HEK293T (cell line): ENCODE measurements at regions not wholly inside any gene's neighbourhood (a gene's known extent, or its start where the extent isn't known, plus 50 kb on each side); places are given as distances from the start of the nearest gene placed in this dataset.

Experiments used
- CTCF ChIA-PET: fragments of 350-600 bp; formaldehyde crosslinking; extraction: SDS; loops from one replicate; lab custom pipeline; 2021; ENCODE audit warnings: antibody characterized with exemption, inconsistent platforms; lab: Yijun Ruan, JAX
- POLR2A ChIA-PET: fragments of 350-600 bp; formaldehyde crosslinking; extraction: SDS; loops from one replicate; lab custom pipeline; 2020; ENCODE audit warnings: antibody characterized with exemption, inconsistent platforms; lab: Yijun Ruan, JAX
- DNase-seq: peaks from one replicate; pipeline ENCODE4 v3.0.0; 2012; ENCODE audit warnings: mixed read lengths; ENCODE audit errors: extremely low spot score
- ARNT ChIP-seq: fragments of 450-650 bp; IDR thresholded peaks from 2 replicates; pipeline ENCODE4 v1.6.1; 2017; ENCODE audit warnings: mild to moderate bottlenecking
- BHLHE40 ChIP-seq: fragments of 450-650 bp; IDR thresholded peaks from 2 replicates; pipeline ENCODE4 v1.6.1; 2016; ENCODE audit warnings: mild to moderate bottlenecking, moderate library complexity, borderline replicate concordance
- CTBP1 ChIP-seq: fragments of 450-650 bp; IDR thresholded peaks from 2 replicates; pipeline ENCODE4 v1.6.1; 2016; ENCODE audit warnings: borderline replicate concordance
- ELF4 ChIP-seq: fragments of 450-650 bp; IDR thresholded peaks from 2 replicates; pipeline ENCODE4 v1.6.1; 2017; ENCODE audit warnings: antibody characterized with exemption
- FOXA1 ChIP-seq: fragments of 450-650 bp; IDR thresholded peaks from 2 replicates; pipeline ENCODE4 v1.6.1; 2016; ENCODE audit warnings: mild to moderate bottlenecking
- FOXK2 ChIP-seq: fragments of 450-650 bp; IDR thresholded peaks from 2 replicates; pipeline ENCODE4 v1.6.1; 2016; ENCODE audit warnings: mild to moderate bottlenecking
- FOXM1 ChIP-seq: fragments of 450-650 bp; IDR thresholded peaks from 2 replicates; pipeline ENCODE4 v1.6.1; 2017; ENCODE audit warnings: mild to moderate bottlenecking, borderline replicate concordance
- HDGF ChIP-seq: fragments of 450-650 bp; IDR thresholded peaks from 2 replicates; pipeline ENCODE4 v1.6.1; 2017; ENCODE audit warnings: antibody characterized with exemption, borderline replicate concordance
- L3MBTL2 ChIP-seq: fragments of 450-650 bp; conservative IDR thresholded peaks from 2 replicates; pipeline ENCODE4 v1.6.1; 2016; ENCODE audit warnings: mild to moderate bottlenecking
- LEF1 ChIP-seq: fragments of 450-650 bp; IDR thresholded peaks from 2 replicates; pipeline ENCODE4 v1.6.1; 2017; ENCODE audit warnings: mild to moderate bottlenecking, borderline replicate concordance
- NFRKB ChIP-seq: fragments of 450-650 bp; IDR thresholded peaks from 2 replicates; pipeline ENCODE4 v1.6.1; 2016; ENCODE audit warnings: mild to moderate bottlenecking, moderate library complexity
- PKNOX1 ChIP-seq: fragments of 450-650 bp; IDR thresholded peaks from 2 replicates; pipeline ENCODE4 v1.6.1; 2016
- SP1 ChIP-seq: fragments of 450-650 bp; IDR thresholded peaks from 2 replicates; pipeline ENCODE4 v1.6.1; 2017
- SUZ12 ChIP-seq: fragments of 450-650 bp; IDR thresholded peaks from 2 replicates; pipeline ENCODE4 v1.6.1; 2016; ENCODE audit warnings: mild to moderate bottlenecking
- TARDBP ChIP-seq: fragments of 450-650 bp; IDR thresholded peaks from 2 replicates; pipeline ENCODE4 v1.6.1; 2016
- ZNF384 ChIP-seq: fragments of 450-650 bp; IDR thresholded peaks from 2 replicates; pipeline ENCODE4 v1.6.1; 2016

GRCh38 chr1:201681375-201681774, 142.4 kb downstream of the NAV1 start:
- no peak for TF ChIP-seq BHLHE40
- no peak for TF ChIP-seq NFRKB
- no peak for TF ChIP-seq FOXK2
- no peak for TF ChIP-seq ARNT
- TF ChIP-seq FOXM1, result no peak
- no peak for TF ChIP-seq FOXA1
- TF ChIP-seq CTBP1, result no peak
- no peak for TF ChIP-seq TARDBP
- no peak for TF ChIP-seq ZNF384
- DNase-seq, result no peak
- CTCF ChIA-PET, result no interaction called here
- POLR2A ChIA-PET, result no interaction called here

DNA sequence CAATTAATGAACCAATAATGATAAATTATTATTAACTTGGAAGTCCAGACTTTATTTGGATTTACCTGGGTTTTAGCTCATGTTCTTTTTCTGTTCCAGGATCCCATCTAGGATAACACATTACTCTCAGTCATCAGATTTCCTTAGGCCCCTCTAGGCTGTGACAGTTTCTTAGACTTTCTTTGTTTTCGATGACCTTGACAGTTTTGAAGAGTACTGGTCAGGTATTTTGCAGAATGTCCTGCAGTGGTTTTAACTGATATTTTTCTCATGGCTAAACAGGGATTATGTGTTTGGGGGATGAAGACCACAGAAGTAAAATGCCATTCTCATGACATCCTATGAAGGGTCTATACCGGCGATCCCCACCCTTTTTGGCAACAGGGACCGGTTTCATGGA, 144.0 kb downstream of the NAV1 start:
- DNase-seq, result no peak
- ChIA-PET CTCF (no interaction called here), POLR2A (no interaction called here)
- no peak for TF ChIP-seq FOXM1
- no peak for TF ChIP-seq FOXK2
- TF ChIP-seq SP1, result no peak
- no peak for TF ChIP-seq L3MBTL2
- no peak for TF ChIP-seq ELF4

DNA sequence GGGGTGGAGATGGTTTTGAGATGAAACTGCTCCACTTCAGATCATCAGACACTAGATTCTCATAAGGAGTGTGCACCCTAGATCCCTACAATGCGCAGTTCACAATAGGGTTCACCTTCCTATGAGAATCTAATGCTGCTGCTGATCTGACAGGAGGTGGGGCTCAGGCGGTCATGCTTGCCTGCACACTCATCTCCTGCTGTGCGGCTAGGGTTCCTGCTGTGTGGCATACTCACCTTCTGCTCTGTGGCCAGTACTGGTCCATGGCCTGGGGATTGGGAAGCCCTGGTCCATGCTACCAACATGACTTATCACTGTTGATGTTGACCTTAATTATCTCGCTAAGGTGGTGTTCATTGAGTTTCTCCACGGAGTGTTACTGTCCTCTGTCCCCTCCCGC, 144.5 kb downstream of the NAV1 start:
- no peak for DNase-seq
- no peak for TF ChIP-seq BHLHE40
- no peak for TF ChIP-seq FOXM1
- no peak for TF ChIP-seq L3MBTL2
- TF ChIP-seq ARNT, result no peak
- TF ChIP-seq ELF4, result no peak
- no peak for TF ChIP-seq SP1
- no peak for TF ChIP-seq LEF1
- ChIA-PET POLR2A (no interaction called here), CTCF (no interaction called here)

GRCh38 chr1:201685485-201685884, 143.5 kb upstream of the IPO9 start:
- POLR2A ChIA-PET, result no interaction called here
- DNase-seq, result no peak
- TF ChIP-seq SUZ12 (no peak), NFRKB (no peak), ARNT (no peak), SP1 (no peak), LEF1 (no peak), BHLHE40 (no peak), ELF4 (no peak), HDGF (no peak), FOXA1 (no peak), FOXM1 (no peak), FOXK2 (no peak), L3MBTL2 (no peak), ZNF384 (no peak), PKNOX1 (no peak), TARDBP (no peak), CTBP1 (no peak)
- CTCF ChIA-PET, result no interaction called here

- DNase-seq, result no peak
- ChIA-PET CTCF (no interaction called here), POLR2A (interaction anchor here (1.0 kb wide), 1 partner anchor 8 kb away, joined by 3 read pairs; no protein-coding TSS in a partner anchor)
- TF ChIP-seq ARNT (no peak), HDGF (no peak), SUZ12 (no peak), ELF4 (no peak), FOXA1 (no peak), ZNF384 (no peak)
Measured at GRCh38 chr1:201686714-201687455, 142.1 kb upstream of the IPO9 start.

GRCh38 chr1:201688514-201688913, 140.4 kb upstream of the IPO9 start:
- POLR2A ChIA-PET, result no interaction called here
- CTCF ChIA-PET, result no interaction called here
- TF ChIP-seq FOXM1 (no peak), SUZ12 (no peak), FOXK2 (no peak), FOXA1 (no peak), ELF4 (no peak), PKNOX1 (no peak), L3MBTL2 (no peak), ZNF384 (no peak), NFRKB (no peak), SP1 (no peak), LEF1 (no peak), CTBP1 (no peak), HDGF (no peak)
- DNase-seq, result no peak

DNA sequence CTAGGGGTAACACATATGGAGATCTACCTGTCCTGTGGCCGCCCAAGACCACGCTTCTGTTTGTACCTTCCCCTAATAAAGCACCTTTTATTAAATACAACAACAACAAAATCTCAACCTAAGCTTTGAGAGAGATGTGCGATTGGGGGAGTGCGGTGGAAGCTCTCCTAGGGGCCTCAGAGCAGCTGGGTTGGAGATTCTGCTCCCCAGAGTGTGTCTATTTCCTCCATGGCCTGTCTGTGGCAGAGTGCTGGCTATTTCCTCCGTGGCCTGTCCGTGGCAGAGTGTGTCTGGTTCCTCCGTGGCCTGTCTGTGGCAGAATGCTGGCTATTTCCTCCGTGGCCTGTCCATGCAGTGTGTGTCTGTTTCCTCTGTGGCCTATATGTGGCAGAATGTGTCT, 139.3 kb upstream of the IPO9 start:
- TF ChIP-seq LEF1, result no peak
- no peak for TF ChIP-seq ELF4
- no peak for TF ChIP-seq PKNOX1
- no peak for TF ChIP-seq FOXK2
- TF ChIP-seq ZNF384, result no peak
- TF ChIP-seq SUZ12, result no peak
- no peak for TF ChIP-seq L3MBTL2
- TF ChIP-seq NFRKB, result no peak
- no peak for TF ChIP-seq FOXM1
- no peak for TF ChIP-seq CTBP1
- no peak for TF ChIP-seq HDGF
- TF ChIP-seq BHLHE40, result no peak
- no peak for TF ChIP-seq SP1
- no peak for TF ChIP-seq FOXA1
- TF ChIP-seq ARNT, result no peak
- TF ChIP-seq TARDBP, result no peak
- no peak for DNase-seq
- POLR2A ChIA-PET, result no interaction called here
- CTCF ChIA-PET, result no interaction called here
